ENCODE measurements at regions not wholly inside any gene's neighbourhood (a gene's known extent, or its start where the extent isn't known, plus 50 kb on each side); places are given as distances from the start of the nearest gene placed in this dataset.

GRCh38 chr10:62946278-62946677 is 130.1 kb upstream of the EGR2 start:
- Histone ChIP-seq H3K4me3 (no peak overlapping the region), H3K4me1 (no peaks in the 10 kb centered on the region), H3K27ac (no peak overlapping the region), H3K27me3 (no peaks in the 10 kb centered on the region), H3K36me3 (no peaks in the 10 kb centered on the region), H3K9me3 (peaks cover 0 to 1% of the 10 kb centered on the region in 2 donors)
- TF ChIP-seq CTCF (IDR thresholded peaks at IDR 0.05): no peak
- no peak for ATAC-seq
- intact Hi-C loops (cut with DNase I): no loop called here
- DNase-seq: no peak

- TF ChIP-seq CTCF (IDR thresholded peaks at IDR 0.05): no peak
- Histone ChIP-seq H3K4me3 (no peak overlapping the region), H3K27me3 (no peaks in the 10 kb centered on the region), H3K4me1 (no peaks in the 10 kb centered on the region), H3K36me3 (no peaks in the 10 kb centered on the region), H3K9me3 (no peaks in the 10 kb centered on the region), H3K27ac (no peak overlapping the region)
- no peak for ATAC-seq
- intact Hi-C loops (cut with DNase I): no loop called here
- no peak for DNase-seq
Measured at GRCh38 chr10:62939698-62940097, 123.5 kb upstream of the EGR2 start.

- ATAC-seq (no peak), DNase-seq (no peak)
- Histone ChIP-seq H3K36me3 (no peaks in the 10 kb centered on the region), H3K27me3 (no peaks in the 10 kb centered on the region), H3K4me3 (no peak overlapping the region), H3K9me3 (no peaks in the 10 kb centered on the region), H3K4me1 (no peaks in the 10 kb centered on the region), H3K27ac (no peak overlapping the region)
- TF ChIP-seq CTCF (IDR thresholded peaks at IDR 0.05): no peak
- intact Hi-C loops (cut with DNase I): no loop called here
Measured at GRCh38 chr10:62938672-62939071, 122.5 kb upstream of the EGR2 start.

GRCh38 chr10:62937674-62938073 is 121.5 kb upstream of the EGR2 start:
- no peaks in the 10 kb centered on the region for H3K9me3 ChIP-seq
- no peaks in the 10 kb centered on the region for H3K4me1 ChIP-seq
- DNase-seq: no peak
- no peak overlapping the region for H3K4me3 ChIP-seq
- H3K27ac ChIP-seq: no peak overlapping the region
- no peaks in the 10 kb centered on the region for H3K36me3 ChIP-seq
- ATAC-seq: no peak
- no peak for TF ChIP-seq CTCF (IDR thresholded peaks at IDR 0.05)
- H3K27me3 ChIP-seq: no peaks in the 10 kb centered on the region
- intact Hi-C loops (cut with DNase I): no loop called here

- Histone ChIP-seq H3K4me3 (no peak overlapping the region), H3K36me3 (no peaks in the 10 kb centered on the region), H3K27ac (no peak overlapping the region), H3K9me3 (no peaks in the 10 kb centered on the region), H3K4me1 (no peaks in the 10 kb centered on the region), H3K27me3 (no peaks in the 10 kb centered on the region)
- intact Hi-C loops (cut with DNase I): no loop called here
- DNase-seq (no peak), ATAC-seq (no peak)
- TF ChIP-seq CTCF (IDR thresholded peaks at IDR 0.05): no peak
Measured at GRCh38 chr10:62935022-62935421, 118.9 kb upstream of the EGR2 start.
